Right lung (tissue), 2 donors: ENCODE measurements at regions not wholly inside any gene's neighbourhood (a gene's known extent, or its start where the extent isn't known, plus 50 kb on each side); places are given as distances from the start of the nearest gene placed in this dataset.
"Not testable (repeated sequence)": the region's sequence is repeated elsewhere in the genome, so short reads cannot be mapped to it uniquely, and the experiment has no call there.

Experiments used
- DNase-seq, 2 donors: peaks; one replicate each; pipeline ENCODE4 v3.0.0-alpha.2; 2013

DNA sequence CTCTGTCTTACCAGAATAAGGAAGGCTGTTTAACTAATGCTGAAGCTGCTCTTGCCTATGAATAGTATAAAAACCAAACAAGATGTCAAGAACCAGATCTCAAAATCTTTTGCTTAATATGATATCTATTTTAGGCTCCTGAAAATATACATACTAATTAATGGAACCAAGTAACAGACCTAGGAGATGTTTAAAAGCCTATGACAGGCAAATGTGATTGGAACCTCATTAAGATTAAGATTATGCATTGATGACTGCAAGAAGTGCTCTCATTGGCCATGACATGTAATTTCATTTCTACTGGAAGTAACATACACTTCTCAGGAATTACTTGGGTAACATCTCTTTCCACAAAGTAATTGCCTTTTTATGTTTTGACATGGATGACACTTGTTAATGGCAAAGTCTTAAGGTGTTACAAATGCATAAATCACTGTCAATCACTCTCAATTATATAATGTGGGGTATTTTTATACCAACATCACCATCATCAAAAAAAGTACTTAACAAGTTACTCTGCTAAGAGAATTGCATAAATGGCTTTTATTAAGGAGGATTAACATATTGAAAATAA, 326.9 kb upstream of the MIR17HG start:
- no peak for DNase-seq

- DNase-seq: no peak
Measured at GRCh38 chr13:91024157-91024792, 323.2 kb upstream of the MIR17HG start.

DNA sequence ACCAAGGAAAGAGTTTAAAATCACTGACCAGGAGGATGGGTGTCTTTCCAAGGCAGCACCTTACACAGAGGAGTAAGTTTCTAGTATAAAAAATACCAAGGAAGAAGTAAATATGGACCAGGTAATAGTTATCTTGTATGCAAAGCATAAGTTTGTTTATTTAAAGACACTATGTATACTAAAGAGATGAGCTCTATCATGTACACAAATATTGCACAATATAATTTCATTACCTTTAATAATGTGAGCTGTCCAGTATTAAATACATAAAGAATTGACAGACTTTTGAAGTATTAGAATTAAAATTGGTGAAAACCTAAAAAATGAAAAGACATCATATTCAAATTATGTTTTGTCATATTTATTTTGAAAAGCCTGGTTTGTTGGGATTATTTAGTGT, 322.0 kb upstream of the MIR17HG start:
- DNase-seq: no peak

GRCh38 chr13:91031508-91031907, 316.0 kb upstream of the MIR17HG start:
- no peak for DNase-seq

GRCh38 chr13:91032104-91032503, 315.4 kb upstream of the MIR17HG start:
- DNase-seq: no peak

- DNase-seq: no peak
Measured at GRCh38 chr13:91036886-91037285, 310.6 kb upstream of the MIR17HG start.

DNA sequence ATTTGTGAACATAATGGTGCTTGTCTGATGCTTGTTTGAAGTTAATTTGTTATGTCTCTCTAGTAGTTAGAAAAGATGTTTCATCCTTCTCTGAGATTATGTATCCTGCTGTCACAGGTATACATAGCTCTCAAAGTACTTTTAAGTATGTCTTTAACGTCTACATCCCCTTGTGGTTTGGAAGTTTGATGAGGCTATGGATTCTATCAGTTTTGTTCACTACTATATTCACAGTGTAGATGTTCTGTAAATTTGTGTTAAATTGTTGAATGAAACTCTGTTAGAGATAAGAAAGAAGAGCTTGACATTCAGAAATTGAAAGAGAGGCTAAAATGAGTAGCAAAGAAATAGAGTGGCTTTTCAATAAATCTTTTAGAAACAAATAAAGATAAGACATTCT, 304.6 kb upstream of the MIR17HG start:
- no peak for DNase-seq

- DNase-seq: peak; percentile 14 to 40
Measured at GRCh38 chr13:91045351-91046034, 302.0 kb upstream of the MIR17HG start.

DNA sequence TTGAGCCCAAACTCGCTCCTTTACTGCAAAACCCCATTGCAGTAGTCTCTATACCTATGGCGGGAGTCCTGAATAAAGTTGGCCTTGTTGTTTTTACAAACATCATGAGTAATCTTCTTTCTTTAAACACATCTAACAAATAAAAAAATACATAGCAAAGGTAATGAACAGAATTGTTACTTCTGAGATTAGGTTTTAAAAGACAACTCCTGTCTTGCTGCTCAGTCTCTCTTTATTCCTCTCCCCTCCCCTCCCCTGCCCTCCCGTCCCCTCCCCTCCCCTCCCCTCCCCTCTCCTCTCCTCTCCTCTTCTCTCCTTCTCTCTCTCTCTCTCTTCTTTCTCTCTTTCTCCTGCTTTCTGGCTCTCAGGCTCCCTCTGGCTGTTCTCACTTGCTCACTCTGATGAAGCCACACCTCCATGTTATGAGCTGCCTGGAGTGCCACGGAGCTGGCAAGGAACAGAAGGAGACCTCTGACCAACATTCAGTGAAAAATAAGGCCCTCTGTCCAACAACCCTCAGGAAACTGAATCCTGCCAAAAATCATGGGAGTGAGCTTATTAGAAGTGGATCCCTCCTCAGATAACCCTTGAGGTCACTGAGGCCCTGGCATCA, 300.7 kb upstream of the MIR17HG start:
- DNase-seq: peak in 1 of 2 donors; percentile 4

DNA sequence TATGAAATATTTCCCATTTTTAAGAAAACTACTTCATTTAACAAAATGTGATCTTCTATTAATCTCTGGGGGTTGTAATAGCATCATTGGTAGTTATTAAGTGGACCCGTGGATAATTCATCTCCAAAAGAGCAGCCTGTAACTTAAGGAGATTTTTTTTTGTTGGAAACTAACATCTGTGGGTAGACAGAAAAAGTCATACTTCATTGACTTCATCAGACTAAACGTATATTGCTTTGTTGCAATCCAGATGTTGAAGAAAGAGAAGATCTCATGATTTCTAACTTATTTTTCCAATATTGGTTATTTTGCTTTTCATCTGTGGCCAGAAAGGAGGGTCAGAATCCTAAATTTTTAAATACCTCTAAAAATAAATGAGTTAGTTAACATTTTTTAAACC, 296.5 kb upstream of the MIR17HG start:
- DNase-seq: no peak

DNA sequence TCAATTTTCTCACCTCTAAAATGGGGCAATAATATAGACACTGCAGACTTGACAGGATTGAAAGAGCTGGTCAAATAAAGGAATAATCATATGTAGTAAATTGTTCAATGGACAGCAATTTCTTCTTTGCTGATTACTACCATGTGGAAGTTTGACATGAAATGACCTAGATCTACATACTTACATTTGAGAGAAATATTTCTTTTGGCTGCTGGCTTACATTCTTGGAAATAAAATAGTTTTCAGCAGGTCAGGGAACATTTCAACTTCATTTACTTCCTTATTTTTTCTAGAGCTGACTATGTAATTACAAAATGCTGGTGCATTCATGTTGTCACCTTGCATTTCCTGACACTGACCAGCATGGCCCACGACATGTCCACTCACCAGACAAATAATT, 294.6 kb upstream of the MIR17HG start:
- no peak for DNase-seq

DNA sequence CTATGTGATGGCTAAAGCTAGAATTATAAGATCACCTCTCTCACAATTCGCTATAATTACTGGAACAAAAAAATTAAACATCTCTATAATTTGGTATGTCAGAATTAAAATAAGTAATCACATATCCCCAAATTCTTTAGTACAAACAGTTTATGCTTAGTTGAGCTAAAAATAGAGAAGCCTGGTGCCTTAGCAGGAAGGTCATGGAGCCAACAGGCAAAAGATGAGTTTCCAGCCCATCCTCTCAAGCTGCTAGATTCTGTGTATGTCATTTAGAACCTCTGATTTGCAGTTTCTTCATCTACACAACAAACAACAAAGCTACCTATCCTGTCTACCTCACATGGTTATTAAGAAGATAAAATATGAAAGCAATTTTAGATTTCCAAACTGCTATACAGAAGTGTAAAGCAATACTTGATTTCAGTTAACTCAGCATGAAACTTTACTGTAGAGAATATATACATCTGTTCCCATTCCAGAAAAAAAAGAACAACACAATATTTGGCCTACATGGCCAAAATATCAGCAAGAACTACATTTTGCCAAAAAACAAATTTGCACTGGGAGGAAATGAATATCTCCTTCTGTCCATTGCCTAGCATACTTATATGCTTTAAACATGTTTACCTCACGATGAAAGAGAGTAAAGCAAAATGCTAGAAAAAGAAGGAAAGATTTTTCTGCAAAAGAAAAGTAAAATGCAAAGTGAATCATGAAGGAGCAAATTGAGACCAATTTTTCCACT, 294.0 kb upstream of the MIR17HG start:
- no peak for DNase-seq

- DNase-seq: no peak
Measured at GRCh38 chr13:91054902-91055301, 292.6 kb upstream of the MIR17HG start.

GRCh38 chr13:91056746-91057145, 290.7 kb upstream of the MIR17HG start:
- no peak for DNase-seq

GRCh38 chr13:91057507-91057906, 290.0 kb upstream of the MIR17HG start:
- not testable (repeated sequence) for DNase-seq

DNA sequence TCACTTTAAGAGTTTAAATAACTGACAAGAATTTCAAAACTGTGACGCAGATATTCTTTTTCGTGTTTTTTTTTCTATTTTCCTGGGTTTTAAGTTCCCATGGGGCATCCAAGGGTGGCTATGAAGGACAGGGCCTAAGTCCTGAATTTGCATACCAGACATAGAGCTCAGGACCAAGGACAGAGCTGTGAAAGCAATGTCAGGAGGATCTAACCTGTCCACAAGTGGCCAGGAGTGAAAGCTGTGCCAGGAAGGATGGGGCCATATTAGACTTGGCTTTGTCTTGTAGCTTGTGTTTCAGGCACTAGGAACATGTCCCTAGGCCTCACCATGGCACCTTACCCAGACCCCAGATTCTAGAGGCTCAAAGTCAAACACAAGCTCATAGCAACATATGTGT, 289.4 kb upstream of the MIR17HG start:
- DNase-seq: no peak

DNA sequence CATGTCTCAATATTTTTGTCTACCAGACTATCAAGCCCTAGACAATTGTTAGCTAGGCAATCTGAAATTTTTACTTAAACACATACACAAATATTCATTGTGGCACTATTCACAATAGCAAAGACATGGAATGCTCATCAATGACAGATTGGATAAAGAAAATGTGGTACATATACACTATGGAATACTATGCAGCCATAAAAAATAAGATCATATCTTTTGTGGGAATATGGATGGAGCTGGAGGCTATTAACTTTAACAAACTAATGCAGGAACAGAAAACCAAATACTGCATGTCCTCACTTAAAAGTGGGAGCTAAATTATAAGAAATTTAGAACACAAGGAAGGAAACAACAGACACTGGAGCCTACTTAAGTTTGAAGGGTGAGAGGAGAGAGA, 288.6 kb upstream of the MIR17HG start:
- DNase-seq: no peak

DNA sequence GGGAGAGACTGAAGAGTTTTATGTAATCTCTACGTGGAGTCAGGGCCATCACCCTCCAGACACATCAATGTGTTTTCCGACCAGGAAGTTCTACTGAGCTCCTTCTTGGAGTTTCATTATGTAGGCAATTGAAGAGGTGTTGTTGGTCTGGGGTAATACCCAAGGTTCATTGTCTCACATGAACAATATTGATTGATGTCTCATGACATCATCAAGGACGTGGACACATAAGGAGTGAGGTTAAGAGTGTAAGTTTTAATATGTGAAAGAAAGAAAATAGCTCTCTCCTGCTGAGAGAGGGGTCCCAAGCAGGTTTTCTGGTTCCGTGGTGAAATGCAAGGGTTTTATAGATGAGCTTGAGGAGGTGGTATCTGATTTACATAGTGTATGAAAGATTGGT, 280.7 kb upstream of the MIR17HG start:
- no peak for DNase-seq

GRCh38 chr13:91072486-91072885, 275.0 kb upstream of the MIR17HG start:
- DNase-seq: no peak

DNA sequence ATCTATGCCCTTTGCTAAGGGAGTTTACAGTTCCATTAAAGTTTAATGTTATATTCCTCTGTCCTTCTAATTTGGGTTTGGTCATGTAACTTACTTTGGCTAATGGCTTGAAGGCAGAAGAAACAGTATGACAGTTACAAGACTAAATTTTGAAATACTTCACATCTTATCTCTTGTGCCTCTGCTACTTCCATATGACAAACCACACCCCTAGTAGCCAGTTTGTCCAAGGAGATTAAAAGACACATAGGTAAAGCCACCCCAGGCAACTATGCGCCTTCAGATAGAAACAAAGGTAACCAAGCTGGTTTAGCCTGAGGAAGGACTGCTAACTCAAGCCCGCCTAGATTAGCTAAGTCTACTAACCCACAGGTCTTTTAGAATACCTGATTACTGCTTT, 273.4 kb upstream of the MIR17HG start:
- no peak for DNase-seq

GRCh38 chr13:91076830-91077229, 270.7 kb upstream of the MIR17HG start:
- DNase-seq: no peak

- peak in 1 of 2 donors; percentile 5 for DNase-seq
Measured at GRCh38 chr13:91078093-91078679, 269.3 kb upstream of the MIR17HG start.
